ENCODE measurements at regions not wholly inside any gene's neighbourhood (a gene's known extent, or its start where the extent isn't known, plus 50 kb on each side); places are given as distances from the start of the nearest gene placed in this dataset.

GRCh38 chr6:167750956-167751358 lies 75.8 kb upstream of the AFDN start:
- no peak for TF ChIP-seq CHD1 (IDR thresholded peaks at IDR 0.05; ENCODE audit: low read depth, low read length)
- TF ChIP-seq FOS (IDR thresholded peaks at IDR 0.05; ENCODE audit: low read depth, low read length): no peak
- no peak for TF ChIP-seq SMC3 (IDR thresholded peaks at IDR 0.05; ENCODE audit: low read depth, low read length)
- TF ChIP-seq RFX5 (IDR thresholded peaks at IDR 0.05; ENCODE audit: low read depth, low read length): no peak
- TF ChIP-seq MAFK (IDR thresholded peaks at IDR 0.05; ENCODE audit: low read depth, low read length): no peak
- TF ChIP-seq CTCF (conservative IDR thresholded peaks at IDR 0.05; ENCODE audit: low read depth, low read length): no peak
- TF ChIP-seq RCOR1 (IDR thresholded peaks at IDR 0.05; ENCODE audit: insufficient replicate concordance, low read length): no peak
- TF ChIP-seq POLR2A (IDR thresholded peaks at IDR 0.05; ENCODE audit: low read depth, low read length): no peak
- TF ChIP-seq MAZ (IDR thresholded peaks at IDR 0.05; ENCODE audit: borderline replicate concordance, low read depth, low read length): no peak
- in situ Hi-C loops (cut with MboI; ENCODE audit: low sequenced_read_pairs): no loop called here
- Histone ChIP-seq H3K27ac (ENCODE audit: insufficient read depth, low read length) (no peak overlapping the region), H3K4ac (ENCODE audit: low read depth, low read length) (no peak overlapping the region), H4K20me1 (ENCODE audit: insufficient read depth, low read length) (no peaks in the 10 kb centered on the region), H2BK20ac (ENCODE audit: low read depth, low read length) (no peak overlapping the region), H3K27me3 (ENCODE audit: control insufficient read depth, insufficient read depth, low read length) (no peaks in the 10 kb centered on the region), H3K36me3 (ENCODE audit: control insufficient read depth, insufficient read depth, low read length) (no peaks in the 10 kb centered on the region), H3K4me1 (ENCODE audit: control insufficient read depth, insufficient read depth, low read length) (no peaks in the 10 kb centered on the region), H3K14ac (replicated peaks; ENCODE audit: low read depth, low read length) (no peak overlapping the region), H2AK9ac (replicated peaks; ENCODE audit: low read depth, low read length, poor library complexity) (no peak overlapping the region), H4K5ac (ENCODE audit: low read depth, low read length) (no peak overlapping the region), H2BK120ac (ENCODE audit: low read depth, low read length) (no peak overlapping the region), H4K8ac (ENCODE audit: low read depth in 2 of 2, low read length in 2 of 2) (no peak overlapping the region), H2BK15ac (ENCODE audit: low read depth, low read length) (no peak overlapping the region), H2AK5ac (ENCODE audit: low read depth, low read length) (no peak overlapping the region), H3K9me3 (ENCODE audit: control insufficient read depth, insufficient read depth, low read length) (peaks cover 17% of the 10 kb centered on the region), H3K79me1 (ENCODE audit: low read depth in 1 of 2, low read length in 2 of 2) (no peaks in the 10 kb centered on the region), H2BK5ac (ENCODE audit: low read depth, low read length, poor library complexity, severe bottlenecking) (no peak overlapping the region), H4K91ac (ENCODE audit: insufficient read depth, low read depth, low read length) (no peak overlapping the region), H3K9me1 (ENCODE audit: insufficient read depth, low read length) (no peaks in the 10 kb centered on the region), H3K4me2 (ENCODE audit: low read depth, low read length) (no peak overlapping the region), H3K4me3 (ENCODE audit: insufficient read depth, low read depth, low read length) (no peak overlapping the region), H3K56ac (ENCODE audit: extremely low read depth, insufficient read depth, low read length) (no peak overlapping the region), H3K23ac (ENCODE audit: low read depth, low read length) (no peak overlapping the region), H2AFZ (replicated peaks; ENCODE audit: low read length, poor library complexity) (no peak overlapping the region), H3K18ac (ENCODE audit: low read depth, low read length) (no peak overlapping the region), H3K9ac (ENCODE audit: low read depth, low read length) (no peak overlapping the region)
- ATAC-seq (ENCODE audit: low read depth) (no peak), DNase-seq (no peak)
- POLR2A ChIA-PET (ENCODE audit: unreplicated experiment): no interaction called here
- BruUV-seq (replicated peaks): no TSS peak
- dilution Hi-C loops (cut with HindIII; ENCODE audit: low sequenced_read_pairs, unreplicated experiment): no loop called here
- intact Hi-C loops (cut with micrococcal nuclease): no loop called here
- CTCF ChIA-PET: no interaction called here
- 20% methylated on average over 1 of the region's 4 CpGs; no CpG with 5 or more reads in 1 of the 2 experiments for WGBS, 2 experiments (ENCODE audit: extremely low coverage in 2 of 2, insufficient read length in 1 of 2)

Measured in IMR-90 (cell line).